A549 (cell line): ENCODE measurements at regions not wholly inside any gene's neighbourhood (a gene's known extent, or its start where the extent isn't known, plus 50 kb on each side); places are given as distances from the start of the nearest gene placed in this dataset.

Experiments used
- BHLHE40 ChIP-seq: IDR thresholded peaks from 2 replicates; pipeline ENCODE4 v1.6.1; 2012; ENCODE audit warnings: low read depth, low read length, inconsistent platforms
- CEBPB ChIP-seq, 2 experiments: fragments of >200 bp in 1 of 2; sonication (Bioruptor Twin) in 1 of 2; formaldehyde crosslinking in 1 of 2; IDR thresholded peaks; 2 replicates each; pipeline ENCODE4 v1.6.1; 2012 to 2016
- EP300 ChIP-seq, 2 experiments: fragments of >200 bp; sonication (Bioruptor Twin); formaldehyde crosslinking; IDR thresholded peaks; 2 replicates in 1 of 2; 3 replicates in 1 of 2; pipeline ENCODE4 v1.6.1; 2016 to 2017
- KDM1A ChIP-seq: fragments of 200-600 bp; sonication (generic); IDR thresholded peaks from 2 replicates; pipeline ENCODE4 v1.6.1; 2016; ENCODE audit warnings: low read depth, mild to moderate bottlenecking
- MYC ChIP-seq: IDR thresholded peaks from 2 replicates; pipeline ENCODE4 v1.6.1; 2012; ENCODE audit warnings: mild to moderate bottlenecking, inconsistent platforms, low read length, improper control_type of control experiment, borderline replicate concordance
- NR3C1 ChIP-seq: fragments of >200 bp; sonication (Bioruptor Twin); formaldehyde crosslinking; IDR thresholded peaks from 3 replicates; pipeline ENCODE4 v1.6.1; 2017
- PHF8 ChIP-seq: fragments of 200-600 bp; sonication (generic); IDR thresholded peaks from 2 replicates; pipeline ENCODE4 v1.6.1; 2016; ENCODE audit warnings: low read depth, mild to moderate bottlenecking, antibody characterized with exemption, moderate library complexity, borderline replicate concordance
- POLR2A ChIP-seq: IDR thresholded peaks from 2 replicates; pipeline ENCODE4 v1.6.1; 2012; ENCODE audit warnings: mild to moderate bottlenecking, low read length
- RAD21 ChIP-seq, 2 experiments: fragments of >200 bp in 1 of 2; sonication (Bioruptor Twin) in 1 of 2; formaldehyde crosslinking in 1 of 2; IDR thresholded peaks in 1 of 2; conservative IDR thresholded peaks in 1 of 2; 2 replicates in 1 of 2; 3 replicates in 1 of 2; pipeline ENCODE4 v1.6.1; 2012 to 2018; ENCODE audit warnings: inconsistent platforms in 1 of 2
- RFX5 ChIP-seq: fragments of 450-650 bp; IDR thresholded peaks from 2 replicates; pipeline ENCODE4 v1.7.1; 2014; ENCODE audit warnings: antibody characterized with exemption, mild to moderate bottlenecking, moderate library complexity
- TF ChIP-seq, protein P1 (sequence below): fragments of >200 bp; sonication (Bioruptor Twin); formaldehyde crosslinking; IDR thresholded peaks from 3 replicates; pipeline ENCODE4 v1.5.1; 2016
- TF ChIP-seq, protein P2 (sequence below): fragments of 200-600 bp; sonication (generic); IDR thresholded peaks from 2 replicates; pipeline ENCODE4 v1.6.1; 2016; ENCODE audit warnings: antibody characterized with exemption, mild to moderate bottlenecking, moderate library complexity

DNA sequence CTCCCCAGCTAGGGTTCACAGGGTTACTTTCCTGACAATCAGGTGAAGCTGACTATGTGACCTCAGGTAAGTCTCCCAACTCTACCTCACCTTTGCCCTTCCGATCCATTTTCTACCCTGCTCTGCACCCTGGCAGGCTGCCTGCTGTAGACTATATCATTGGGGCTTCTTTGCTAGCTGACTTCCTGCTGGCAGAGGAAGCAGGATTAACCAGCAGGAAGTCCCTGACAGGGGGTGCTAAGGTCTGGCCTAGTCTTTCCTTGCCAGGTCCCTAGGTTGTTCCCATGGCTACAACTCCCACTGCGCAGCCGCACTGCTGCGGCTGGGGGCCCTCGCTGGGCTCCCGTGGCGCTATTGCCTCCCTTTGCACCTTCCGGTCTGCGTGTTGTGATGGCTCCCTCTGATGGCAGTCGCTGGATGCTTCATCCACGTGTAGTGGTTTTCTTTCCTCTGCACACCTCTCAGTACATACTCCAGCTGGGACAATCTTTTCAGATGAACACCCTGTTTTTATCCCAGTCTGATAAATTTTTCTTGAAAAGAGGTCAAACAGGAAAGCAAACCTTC, 365.9 kb downstream of the REEP3 start:
- TF ChIP-seq KDM1A, result no peak
- TF ChIP-seq, protein P1, sequence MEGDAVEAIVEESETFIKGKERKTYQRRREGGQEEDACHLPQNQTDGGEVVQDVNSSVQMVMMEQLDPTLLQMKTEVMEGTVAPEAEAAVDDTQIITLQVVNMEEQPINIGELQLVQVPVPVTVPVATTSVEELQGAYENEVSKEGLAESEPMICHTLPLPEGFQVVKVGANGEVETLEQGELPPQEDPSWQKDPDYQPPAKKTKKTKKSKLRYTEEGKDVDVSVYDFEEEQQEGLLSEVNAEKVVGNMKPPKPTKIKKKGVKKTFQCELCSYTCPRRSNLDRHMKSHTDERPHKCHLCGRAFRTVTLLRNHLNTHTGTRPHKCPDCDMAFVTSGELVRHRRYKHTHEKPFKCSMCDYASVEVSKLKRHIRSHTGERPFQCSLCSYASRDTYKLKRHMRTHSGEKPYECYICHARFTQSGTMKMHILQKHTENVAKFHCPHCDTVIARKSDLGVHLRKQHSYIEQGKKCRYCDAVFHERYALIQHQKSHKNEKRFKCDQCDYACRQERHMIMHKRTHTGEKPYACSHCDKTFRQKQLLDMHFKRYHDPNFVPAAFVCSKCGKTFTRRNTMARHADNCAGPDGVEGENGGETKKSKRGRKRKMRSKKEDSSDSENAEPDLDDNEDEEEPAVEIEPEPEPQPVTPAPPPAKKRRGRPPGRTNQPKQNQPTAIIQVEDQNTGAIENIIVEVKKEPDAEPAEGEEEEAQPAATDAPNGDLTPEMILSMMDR, result no peak
- no peak for TF ChIP-seq CEBPB (IDR thresholded peaks at IDR 0.05)
- TF ChIP-seq, protein P2, sequence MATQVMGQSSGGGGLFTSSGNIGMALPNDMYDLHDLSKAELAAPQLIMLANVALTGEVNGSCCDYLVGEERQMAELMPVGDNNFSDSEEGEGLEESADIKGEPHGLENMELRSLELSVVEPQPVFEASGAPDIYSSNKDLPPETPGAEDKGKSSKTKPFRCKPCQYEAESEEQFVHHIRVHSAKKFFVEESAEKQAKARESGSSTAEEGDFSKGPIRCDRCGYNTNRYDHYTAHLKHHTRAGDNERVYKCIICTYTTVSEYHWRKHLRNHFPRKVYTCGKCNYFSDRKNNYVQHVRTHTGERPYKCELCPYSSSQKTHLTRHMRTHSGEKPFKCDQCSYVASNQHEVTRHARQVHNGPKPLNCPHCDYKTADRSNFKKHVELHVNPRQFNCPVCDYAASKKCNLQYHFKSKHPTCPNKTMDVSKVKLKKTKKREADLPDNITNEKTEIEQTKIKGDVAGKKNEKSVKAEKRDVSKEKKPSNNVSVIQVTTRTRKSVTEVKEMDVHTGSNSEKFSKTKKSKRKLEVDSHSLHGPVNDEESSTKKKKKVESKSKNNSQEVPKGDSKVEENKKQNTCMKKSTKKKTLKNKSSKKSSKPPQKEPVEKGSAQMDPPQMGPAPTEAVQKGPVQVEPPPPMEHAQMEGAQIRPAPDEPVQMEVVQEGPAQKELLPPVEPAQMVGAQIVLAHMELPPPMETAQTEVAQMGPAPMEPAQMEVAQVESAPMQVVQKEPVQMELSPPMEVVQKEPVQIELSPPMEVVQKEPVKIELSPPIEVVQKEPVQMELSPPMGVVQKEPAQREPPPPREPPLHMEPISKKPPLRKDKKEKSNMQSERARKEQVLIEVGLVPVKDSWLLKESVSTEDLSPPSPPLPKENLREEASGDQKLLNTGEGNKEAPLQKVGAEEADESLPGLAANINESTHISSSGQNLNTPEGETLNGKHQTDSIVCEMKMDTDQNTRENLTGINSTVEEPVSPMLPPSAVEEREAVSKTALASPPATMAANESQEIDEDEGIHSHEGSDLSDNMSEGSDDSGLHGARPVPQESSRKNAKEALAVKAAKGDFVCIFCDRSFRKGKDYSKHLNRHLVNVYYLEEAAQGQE, result no peak
- no peak for TF ChIP-seq BHLHE40
- no peak for TF ChIP-seq NR3C1
- peak in 1 of 2 experiments; percentile 22; a peak in 1 of 5 replicates for TF ChIP-seq RAD21 (conservative IDR thresholded peaks at IDR 0.05 in 1 of 2, IDR thresholded peaks at IDR 0.05 in 1 of 2)
- no peak for TF ChIP-seq POLR2A
- TF ChIP-seq MYC, result no peak
- TF ChIP-seq PHF8, result no peak
- TF ChIP-seq RFX5, result no peak
- no peak for TF ChIP-seq EP300 (IDR thresholded peaks at IDR 0.05)
